Type B pancreatic cell (in vitro differentiated cells): ENCODE measurements at regions not wholly inside any gene's neighbourhood (a gene's known extent, or its start where the extent isn't known, plus 50 kb on each side); places are given as distances from the start of the nearest gene placed in this dataset.

ENCODE experiments used
- DNase-seq: peaks from one replicate; pipeline ENCODE4 v3.0.0; 2021; ENCODE audit warnings: mixed read lengths; ENCODE audit not compliant: unreplicated experiment; ENCODE audit errors: extremely low spot score
- H3K27ac Mint-ChIP-seq: 2 replicates; pipeline ENCODE4 v1.8.0; 2021; ENCODE audit warnings: mild to moderate bottlenecking, mixed read lengths
- H3K27me3 Mint-ChIP-seq: 2 replicates; pipeline ENCODE4 v1.8.0; 2021; ENCODE audit warnings: mixed read lengths
- H3K36me3 Mint-ChIP-seq: 2 replicates; pipeline ENCODE4 v1.8.0; 2021; ENCODE audit warnings: mixed read lengths
- H3K4me1 Mint-ChIP-seq: one replicate; pipeline ENCODE4 v1.8.0; 2021; ENCODE audit warnings: mixed read lengths; ENCODE audit not compliant: unreplicated experiment
- H3K4me3 Mint-ChIP-seq: 2 replicates; pipeline ENCODE4 v1.8.0; 2021; ENCODE audit warnings: mild to moderate bottlenecking, mixed read lengths
- H3K9me3 Mint-ChIP-seq: 2 replicates; pipeline ENCODE4 v1.8.0; 2021; ENCODE audit warnings: mixed read lengths
- TF ChIP-seq, protein P1 (sequence below): fragments of 200-600 bp; sonication (generic); conservative IDR thresholded peaks from 2 replicates; pipeline ENCODE4 v1.5.0; 2021; ENCODE audit warnings: antibody characterized with exemption, mild to moderate bottlenecking

GRCh38 chr5:27396998-27397397 lies 358.6 kb upstream of the CDH9 start:
- DNase-seq: no peak
- Mint-ChIP-seq H3K36me3 (no peaks in the 10 kb centered on the region), H3K27me3 (no peaks in the 10 kb centered on the region), H3K4me3 (no peak overlapping the region), H3K9me3 (no peaks in the 10 kb centered on the region), H3K27ac (no peak overlapping the region), H3K4me1 (no peaks in the 10 kb centered on the region)
- TF ChIP-seq, protein P1, sequence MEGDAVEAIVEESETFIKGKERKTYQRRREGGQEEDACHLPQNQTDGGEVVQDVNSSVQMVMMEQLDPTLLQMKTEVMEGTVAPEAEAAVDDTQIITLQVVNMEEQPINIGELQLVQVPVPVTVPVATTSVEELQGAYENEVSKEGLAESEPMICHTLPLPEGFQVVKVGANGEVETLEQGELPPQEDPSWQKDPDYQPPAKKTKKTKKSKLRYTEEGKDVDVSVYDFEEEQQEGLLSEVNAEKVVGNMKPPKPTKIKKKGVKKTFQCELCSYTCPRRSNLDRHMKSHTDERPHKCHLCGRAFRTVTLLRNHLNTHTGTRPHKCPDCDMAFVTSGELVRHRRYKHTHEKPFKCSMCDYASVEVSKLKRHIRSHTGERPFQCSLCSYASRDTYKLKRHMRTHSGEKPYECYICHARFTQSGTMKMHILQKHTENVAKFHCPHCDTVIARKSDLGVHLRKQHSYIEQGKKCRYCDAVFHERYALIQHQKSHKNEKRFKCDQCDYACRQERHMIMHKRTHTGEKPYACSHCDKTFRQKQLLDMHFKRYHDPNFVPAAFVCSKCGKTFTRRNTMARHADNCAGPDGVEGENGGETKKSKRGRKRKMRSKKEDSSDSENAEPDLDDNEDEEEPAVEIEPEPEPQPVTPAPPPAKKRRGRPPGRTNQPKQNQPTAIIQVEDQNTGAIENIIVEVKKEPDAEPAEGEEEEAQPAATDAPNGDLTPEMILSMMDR: no peak

- Mint-ChIP-seq H3K27ac (no peak overlapping the region), H3K27me3 (no peaks in the 10 kb centered on the region), H3K4me3 (no peak overlapping the region), H3K9me3 (no peaks in the 10 kb centered on the region), H3K4me1 (no peaks in the 10 kb centered on the region), H3K36me3 (no peaks in the 10 kb centered on the region)
- TF ChIP-seq, protein P1: no peak
- no peak for DNase-seq
These were observed 354.3 kb upstream of the CDH9 start for GRCh38 chr5:27392716-27393115.

GRCh38 chr5:27389696-27390095 lies 351.3 kb upstream of the CDH9 start:
- Mint-ChIP-seq H3K36me3 (no peaks in the 10 kb centered on the region), H3K4me1 (no peaks in the 10 kb centered on the region), H3K27me3 (no peaks in the 10 kb centered on the region), H3K9me3 (no peaks in the 10 kb centered on the region), H3K4me3 (no peak overlapping the region), H3K27ac (no peak overlapping the region)
- no peak for DNase-seq
- TF ChIP-seq, protein P1: no peak

DNA sequence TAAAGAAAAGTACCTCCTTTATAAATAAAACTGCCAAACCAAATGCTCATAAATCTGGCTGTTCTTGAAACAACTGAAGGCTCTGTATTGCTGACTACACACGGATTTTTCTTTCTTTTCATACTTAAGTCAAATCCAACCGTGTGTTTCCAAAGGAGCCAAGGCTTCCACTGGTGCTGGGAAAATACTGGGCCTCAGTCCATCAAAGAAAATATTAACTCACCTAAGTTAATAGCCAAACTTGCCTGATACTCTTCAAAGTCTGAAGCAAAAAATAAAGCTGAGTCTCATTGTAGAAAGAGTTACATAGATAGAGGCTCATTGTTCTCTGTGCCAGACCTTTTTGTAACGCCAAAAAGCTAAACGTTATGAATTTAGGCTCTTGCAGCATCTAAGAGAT lies 350.4 kb upstream of the CDH9 start:
- no peaks in the 10 kb centered on the region for H3K27me3 Mint-ChIP-seq

DNA sequence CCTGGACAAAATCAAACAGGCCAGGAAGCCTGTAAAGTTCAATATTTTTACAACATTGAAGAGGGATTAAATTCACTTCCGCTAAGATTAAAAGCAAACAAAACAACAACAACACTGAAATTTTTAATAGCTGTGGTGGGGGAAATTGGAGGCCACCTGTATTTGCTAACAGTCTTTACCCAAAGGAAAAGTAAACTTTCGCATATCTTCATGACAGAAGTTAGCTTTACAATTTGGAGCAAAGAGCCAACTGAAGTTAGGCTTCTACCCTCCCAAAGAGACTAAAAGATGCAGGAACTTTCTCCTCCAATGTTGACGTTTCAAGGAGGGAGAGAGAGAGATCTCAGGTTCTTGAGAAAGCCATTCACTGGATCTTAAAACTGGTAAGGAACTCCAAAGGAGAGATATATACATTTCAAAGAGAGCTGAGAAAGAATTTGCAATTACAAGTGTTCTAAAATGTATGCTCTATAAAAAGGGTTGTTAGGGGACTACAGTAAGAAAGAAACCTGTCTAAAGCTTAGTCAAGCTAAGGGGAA lies 349.2 kb upstream of the CDH9 start:
- no peak for DNase-seq
- Mint-ChIP-seq H3K27ac (no peak overlapping the region), H3K27me3 (no peaks in the 10 kb centered on the region), H3K36me3 (no peaks in the 10 kb centered on the region), H3K4me3 (no peak overlapping the region), H3K9me3 (no peaks in the 10 kb centered on the region), H3K4me1 (no peaks in the 10 kb centered on the region)
- TF ChIP-seq, protein P1: no peak

More for the DNA sequence above, 350.4 kb upstream of the CDH9 start:
- H3K4me1 Mint-ChIP-seq: no peaks in the 10 kb centered on the region
- TF ChIP-seq, protein P1: no peak
- no peak overlapping the region for H3K4me3 Mint-ChIP-seq
- DNase-seq: no peak
- H3K36me3 Mint-ChIP-seq: no peaks in the 10 kb centered on the region
- no peak overlapping the region for H3K27ac Mint-ChIP-seq
- H3K9me3 Mint-ChIP-seq: no peaks in the 10 kb centered on the region

GRCh38 chr5:27381686-27382085 lies 343.3 kb upstream of the CDH9 start:
- H3K27ac Mint-ChIP-seq: no peak overlapping the region
- H3K4me3 Mint-ChIP-seq: no peak overlapping the region
- no peak for DNase-seq
- H3K9me3 Mint-ChIP-seq: no peaks in the 10 kb centered on the region
- no peaks in the 10 kb centered on the region for H3K4me1 Mint-ChIP-seq
- TF ChIP-seq, protein P1: no peak
- no peaks in the 10 kb centered on the region for H3K36me3 Mint-ChIP-seq
- H3K27me3 Mint-ChIP-seq: no peaks in the 10 kb centered on the region
